Left ventricle myocardium inferior (tissue), 1 donor: ENCODE measurements at regions not wholly inside any gene's neighbourhood (a gene's known extent, or its start where the extent isn't known, plus 50 kb on each side); places are given as distances from the start of the nearest gene placed in this dataset.

Source experiments
- DNase-seq: peaks from one replicate; pipeline ENCODE4 v3.0.0-alpha.2; 2020
- H3K27ac ChIP-seq: fragments of 200-600 bp; replicated peaks from 2 replicates; pipeline ENCODE4 v1.8.0; 2021
- H3K27me3 ChIP-seq: fragments of 200-600 bp; 2 replicates; pipeline ENCODE4 v1.8.0; 2021; ENCODE audit warnings: low read depth
- H3K36me3 ChIP-seq: fragments of 200-600 bp; 2 replicates; pipeline ENCODE4 v1.8.0; 2021
- H3K4me1 ChIP-seq: fragments of 200-600 bp; 2 replicates; pipeline ENCODE4 v1.8.0; 2021
- H3K4me3 ChIP-seq: fragments of 200-600 bp; 2 replicates; pipeline ENCODE4 v1.8.0; 2021; ENCODE audit warnings: mild to moderate bottlenecking, moderate library complexity
- H3K9me3 ChIP-seq: fragments of 200-600 bp; replicated peaks from 2 replicates; pipeline ENCODE4 v1.8.0; 2021
- intact Hi-C: fragments of 100-400 bp; cut with micrococcal nuclease; formaldehyde crosslinking; loops from one replicate; pipeline ENCODE4 v1.11.0; 2022
- TF ChIP-seq, protein P1 (sequence below): fragments of 200-600 bp; IDR thresholded peaks from 2 replicates; pipeline ENCODE4 v1.8.0; 2021; ENCODE audit warnings: antibody characterized with exemption, mild to moderate bottlenecking, borderline replicate concordance
- donor health status: DM: no; HTN: yes; CAD: no; lungs with severe emphysema.

DNA sequence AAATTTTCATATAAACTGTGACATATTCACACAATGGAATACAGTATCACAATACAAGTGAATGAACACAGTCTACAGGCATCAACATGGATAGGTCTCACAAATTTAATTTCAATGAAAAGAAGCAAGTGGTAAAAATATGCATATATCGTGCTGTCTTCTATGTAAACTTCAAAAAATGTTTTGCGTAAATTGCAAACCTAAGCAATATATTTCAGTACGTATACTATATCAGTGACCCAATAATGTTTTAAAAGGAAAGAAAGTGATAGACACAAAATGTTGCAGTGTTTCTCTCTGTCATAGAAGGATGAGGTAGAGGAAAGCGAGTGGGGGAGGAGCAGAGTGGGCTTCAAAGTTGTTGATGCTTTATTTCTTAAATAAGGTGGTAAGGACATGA is 468.4 kb upstream of the CNTN3 start:
- no peak for DNase-seq
- Histone ChIP-seq H3K4me3 (no peak overlapping the region), H3K4me1 (no peaks in the 10 kb centered on the region), H3K36me3 (no peaks in the 10 kb centered on the region), H3K9me3 (peaks cover 5% of the 10 kb centered on the region), H3K27me3 (no peaks in the 10 kb centered on the region), H3K27ac (no peak overlapping the region)
- intact Hi-C loops = no loop called here
- TF ChIP-seq, protein P1, sequence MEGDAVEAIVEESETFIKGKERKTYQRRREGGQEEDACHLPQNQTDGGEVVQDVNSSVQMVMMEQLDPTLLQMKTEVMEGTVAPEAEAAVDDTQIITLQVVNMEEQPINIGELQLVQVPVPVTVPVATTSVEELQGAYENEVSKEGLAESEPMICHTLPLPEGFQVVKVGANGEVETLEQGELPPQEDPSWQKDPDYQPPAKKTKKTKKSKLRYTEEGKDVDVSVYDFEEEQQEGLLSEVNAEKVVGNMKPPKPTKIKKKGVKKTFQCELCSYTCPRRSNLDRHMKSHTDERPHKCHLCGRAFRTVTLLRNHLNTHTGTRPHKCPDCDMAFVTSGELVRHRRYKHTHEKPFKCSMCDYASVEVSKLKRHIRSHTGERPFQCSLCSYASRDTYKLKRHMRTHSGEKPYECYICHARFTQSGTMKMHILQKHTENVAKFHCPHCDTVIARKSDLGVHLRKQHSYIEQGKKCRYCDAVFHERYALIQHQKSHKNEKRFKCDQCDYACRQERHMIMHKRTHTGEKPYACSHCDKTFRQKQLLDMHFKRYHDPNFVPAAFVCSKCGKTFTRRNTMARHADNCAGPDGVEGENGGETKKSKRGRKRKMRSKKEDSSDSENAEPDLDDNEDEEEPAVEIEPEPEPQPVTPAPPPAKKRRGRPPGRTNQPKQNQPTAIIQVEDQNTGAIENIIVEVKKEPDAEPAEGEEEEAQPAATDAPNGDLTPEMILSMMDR = no peak

DNA sequence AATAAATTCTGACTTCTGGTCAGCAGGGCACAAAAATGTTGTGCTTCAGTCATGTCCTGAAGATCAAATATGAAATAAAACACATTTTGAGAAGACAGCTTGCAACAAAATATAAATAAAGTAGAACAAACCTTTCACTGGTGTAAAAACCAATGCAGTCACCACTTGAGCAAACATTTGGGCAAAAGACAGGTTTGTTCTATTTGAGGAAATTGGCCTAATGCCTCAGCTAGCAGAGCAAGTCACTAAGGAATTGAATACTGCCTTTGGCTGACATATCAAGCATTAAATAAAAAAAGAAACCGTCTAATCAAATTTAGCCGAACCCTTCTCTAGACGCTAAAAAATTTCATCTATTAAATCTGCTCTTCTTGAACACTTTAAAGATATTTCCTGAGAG is 475.4 kb upstream of the CNTN3 start:
- Histone ChIP-seq H3K4me3 (no peak overlapping the region), H3K9me3 (peaks cover 8% of the 10 kb centered on the region), H3K36me3 (no peaks in the 10 kb centered on the region), H3K27ac (no peak overlapping the region), H3K27me3 (no peaks in the 10 kb centered on the region), H3K4me1 (no peaks in the 10 kb centered on the region)
- DNase-seq = no peak
- intact Hi-C loops = no loop called here
- TF ChIP-seq, protein P1 = no peak

DNA sequence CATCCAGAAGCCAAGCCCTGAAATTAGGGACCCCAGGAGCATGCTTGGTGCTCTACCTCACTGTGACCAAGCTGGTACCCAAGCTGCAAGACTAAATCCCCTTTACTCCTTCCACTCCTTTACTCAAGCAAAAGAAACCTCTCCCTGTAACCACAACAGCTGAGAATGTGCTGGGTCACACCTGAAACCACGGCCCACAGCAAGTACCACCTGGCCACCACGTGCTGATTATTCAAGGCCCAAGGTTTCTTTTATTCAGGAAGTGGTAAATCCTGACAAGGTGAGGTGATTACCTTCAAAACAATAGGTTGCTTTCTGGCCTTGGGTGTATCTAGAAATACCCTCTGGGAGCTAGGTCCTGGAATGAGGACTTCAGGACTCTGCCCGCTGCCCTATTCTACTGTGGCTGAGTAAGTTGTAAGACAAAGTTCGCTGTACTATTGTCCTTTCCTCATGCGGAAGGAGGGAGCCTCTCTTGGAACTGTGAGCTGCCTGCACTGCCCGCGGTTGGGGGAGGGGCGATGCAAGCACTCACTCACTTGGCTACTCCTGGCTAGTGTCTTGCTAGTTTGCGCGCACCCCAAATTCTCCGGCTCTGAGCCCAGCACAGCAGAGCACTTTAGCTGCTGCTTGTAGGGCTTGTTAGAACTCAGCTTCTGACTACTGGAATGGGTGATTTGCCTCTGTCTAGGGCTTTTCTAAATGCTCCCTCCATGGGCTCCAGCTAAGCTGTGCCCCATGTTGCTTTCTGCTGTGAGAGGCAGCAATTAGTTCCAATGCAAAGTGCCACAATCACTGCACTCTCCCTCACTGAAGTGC is 487.1 kb upstream of the CNTN3 start:
- H3K4me1 ChIP-seq = no peaks in the 10 kb centered on the region
- TF ChIP-seq, protein P1 = no peak
- H3K9me3 ChIP-seq = peaks cover 28% of the 10 kb centered on the region
- H3K4me3 ChIP-seq = no peak overlapping the region
- no peaks in the 10 kb centered on the region for H3K27me3 ChIP-seq
- intact Hi-C loops = no loop called here
- H3K36me3 ChIP-seq = no peaks in the 10 kb centered on the region
- DNase-seq = no peak
- H3K27ac ChIP-seq = no peak overlapping the region

DNA sequence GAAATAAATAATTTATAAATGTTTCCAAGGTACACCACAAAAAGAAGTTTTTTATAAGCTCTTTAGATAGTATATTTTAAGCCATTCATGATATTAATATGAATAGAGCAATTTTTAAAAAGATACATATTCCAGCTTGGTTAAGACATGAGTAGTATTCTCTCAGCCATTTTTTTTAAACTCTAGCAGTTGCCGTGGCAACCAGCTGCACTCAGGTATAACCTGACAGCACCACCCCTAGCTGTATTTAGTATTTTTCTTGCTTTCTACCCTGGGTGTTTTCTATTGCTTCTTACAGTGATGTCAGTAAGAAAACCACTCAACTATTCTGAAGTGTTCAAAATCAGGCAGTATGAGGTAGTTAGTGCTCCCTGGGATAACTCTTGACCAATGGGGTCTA is 496.3 kb upstream of the CNTN3 start:
- peaks cover 8% of the 10 kb centered on the region for H3K27me3 ChIP-seq
- DNase-seq = no peak
- TF ChIP-seq, protein P1 = no peak
- H3K4me3 ChIP-seq = no peak overlapping the region
- H3K4me1 ChIP-seq = no peaks in the 10 kb centered on the region
- no peaks in the 10 kb centered on the region for H3K9me3 ChIP-seq
- H3K36me3 ChIP-seq = no peaks in the 10 kb centered on the region
- no peak overlapping the region for H3K27ac ChIP-seq
- intact Hi-C loops = no loop called here

DNA sequence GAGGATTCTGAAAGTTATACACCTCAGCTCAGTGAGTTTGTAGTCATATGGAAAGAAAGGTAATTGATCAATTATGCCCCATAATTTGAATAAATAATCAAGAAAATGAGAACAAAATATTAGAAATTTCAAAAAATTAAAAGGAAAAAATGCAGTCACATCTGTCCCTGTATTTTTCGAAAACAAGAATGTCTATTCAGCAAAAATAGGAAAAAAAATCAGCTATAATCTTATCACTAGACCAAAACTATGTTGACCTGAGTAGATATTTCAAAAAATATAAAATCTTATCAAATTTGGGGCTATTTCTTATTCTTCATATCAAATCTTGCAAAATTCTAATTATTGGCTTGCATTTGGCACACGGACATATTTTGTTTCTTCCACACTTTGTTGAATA is 501.2 kb upstream of the CNTN3 start:
- TF ChIP-seq, protein P1 = no peak

More for the DNA sequence above, 501.2 kb upstream of the CNTN3 start:
- H3K27me3 ChIP-seq = peaks cover 8% of the 10 kb centered on the region
- no peak overlapping the region for H3K27ac ChIP-seq
- no peak for DNase-seq
- peaks cover 12% of the 10 kb centered on the region for H3K9me3 ChIP-seq
- no peak overlapping the region for H3K4me3 ChIP-seq
- intact Hi-C loops = no loop called here
- no peaks in the 10 kb centered on the region for H3K36me3 ChIP-seq
- no peaks in the 10 kb centered on the region for H3K4me1 ChIP-seq
